ENCODE measurements at regions not wholly inside any gene's neighbourhood (a gene's known extent, or its start where the extent isn't known, plus 50 kb on each side); places are given as distances from the start of the nearest gene placed in this dataset.

- TF ChIP-seq, protein P1, sequence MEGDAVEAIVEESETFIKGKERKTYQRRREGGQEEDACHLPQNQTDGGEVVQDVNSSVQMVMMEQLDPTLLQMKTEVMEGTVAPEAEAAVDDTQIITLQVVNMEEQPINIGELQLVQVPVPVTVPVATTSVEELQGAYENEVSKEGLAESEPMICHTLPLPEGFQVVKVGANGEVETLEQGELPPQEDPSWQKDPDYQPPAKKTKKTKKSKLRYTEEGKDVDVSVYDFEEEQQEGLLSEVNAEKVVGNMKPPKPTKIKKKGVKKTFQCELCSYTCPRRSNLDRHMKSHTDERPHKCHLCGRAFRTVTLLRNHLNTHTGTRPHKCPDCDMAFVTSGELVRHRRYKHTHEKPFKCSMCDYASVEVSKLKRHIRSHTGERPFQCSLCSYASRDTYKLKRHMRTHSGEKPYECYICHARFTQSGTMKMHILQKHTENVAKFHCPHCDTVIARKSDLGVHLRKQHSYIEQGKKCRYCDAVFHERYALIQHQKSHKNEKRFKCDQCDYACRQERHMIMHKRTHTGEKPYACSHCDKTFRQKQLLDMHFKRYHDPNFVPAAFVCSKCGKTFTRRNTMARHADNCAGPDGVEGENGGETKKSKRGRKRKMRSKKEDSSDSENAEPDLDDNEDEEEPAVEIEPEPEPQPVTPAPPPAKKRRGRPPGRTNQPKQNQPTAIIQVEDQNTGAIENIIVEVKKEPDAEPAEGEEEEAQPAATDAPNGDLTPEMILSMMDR (IDR thresholded peaks at IDR 0.05; ENCODE audit: insufficient read depth, low read length), result no peak
- H3K4me3 ChIP-seq (ENCODE audit: low read depth, low read length), result no peak overlapping the region
- DNase-seq (ENCODE audit: low read depth), result no peak
Measured at GRCh38 chr6:167665698-167666330, 160.9 kb upstream of the AFDN start.

GRCh38 chr6:167666571-167667203 lies 160.0 kb upstream of the AFDN start:
- DNase-seq (ENCODE audit: low read depth), result no peak
- TF ChIP-seq, protein P1 (IDR thresholded peaks at IDR 0.05; ENCODE audit: insufficient read depth, low read length), result no peak
- no peak overlapping the region for H3K4me3 ChIP-seq (ENCODE audit: low read depth, low read length)

GRCh38 chr6:167667204-167668018 lies 159.3 kb upstream of the AFDN start:
- TF ChIP-seq, protein P1 (IDR thresholded peaks at IDR 0.05; ENCODE audit: insufficient read depth, low read length), result no peak
- no peak for DNase-seq (ENCODE audit: low read depth)

DNA sequence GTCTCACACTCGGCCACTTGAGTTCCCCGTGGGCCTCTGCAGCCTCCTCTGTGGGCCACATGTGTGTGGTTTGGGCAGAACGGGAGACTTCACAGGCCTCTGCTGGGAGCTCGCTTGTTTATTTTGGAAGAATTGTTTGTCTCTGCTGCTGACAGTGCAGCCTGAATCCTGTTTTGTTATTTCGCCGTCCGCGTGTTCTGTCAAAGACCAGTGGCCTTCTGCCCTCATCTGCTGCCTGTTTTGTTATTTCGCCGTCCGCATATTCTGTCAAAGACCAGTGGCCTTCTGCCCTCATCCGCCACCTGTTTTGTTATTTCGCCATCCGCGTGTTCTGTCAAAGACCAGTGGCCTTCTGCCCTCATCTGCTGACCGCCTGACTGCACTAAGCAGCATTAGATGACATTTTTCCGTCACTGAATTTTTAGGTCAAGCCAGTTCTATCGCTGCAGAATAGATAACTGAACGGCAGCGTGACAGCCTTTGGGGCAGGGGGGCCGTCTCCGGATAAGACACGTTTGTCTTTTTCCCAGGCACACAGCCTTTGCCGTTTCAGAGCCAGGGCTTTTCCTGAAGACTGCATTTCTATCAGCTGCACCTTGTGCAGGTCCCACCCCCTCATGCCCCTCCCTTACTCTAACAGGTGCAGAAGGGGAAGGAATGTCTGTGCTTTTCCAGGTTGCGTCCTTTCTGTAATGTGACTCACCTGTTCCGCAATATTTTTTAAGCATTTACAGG lies 158.5 kb upstream of the AFDN start:
- no peak overlapping the region for H3K4me3 ChIP-seq (ENCODE audit: low read depth, low read length)
- TF ChIP-seq, protein P1 (IDR thresholded peaks at IDR 0.05; ENCODE audit: insufficient read depth, low read length), result no peak
- no peak for DNase-seq (ENCODE audit: low read depth)

More at GRCh38 chr6:167667204-167668018, 159.3 kb upstream of the AFDN start:
- H3K4me3 ChIP-seq (ENCODE audit: low read depth, low read length), result no peak overlapping the region

DNA sequence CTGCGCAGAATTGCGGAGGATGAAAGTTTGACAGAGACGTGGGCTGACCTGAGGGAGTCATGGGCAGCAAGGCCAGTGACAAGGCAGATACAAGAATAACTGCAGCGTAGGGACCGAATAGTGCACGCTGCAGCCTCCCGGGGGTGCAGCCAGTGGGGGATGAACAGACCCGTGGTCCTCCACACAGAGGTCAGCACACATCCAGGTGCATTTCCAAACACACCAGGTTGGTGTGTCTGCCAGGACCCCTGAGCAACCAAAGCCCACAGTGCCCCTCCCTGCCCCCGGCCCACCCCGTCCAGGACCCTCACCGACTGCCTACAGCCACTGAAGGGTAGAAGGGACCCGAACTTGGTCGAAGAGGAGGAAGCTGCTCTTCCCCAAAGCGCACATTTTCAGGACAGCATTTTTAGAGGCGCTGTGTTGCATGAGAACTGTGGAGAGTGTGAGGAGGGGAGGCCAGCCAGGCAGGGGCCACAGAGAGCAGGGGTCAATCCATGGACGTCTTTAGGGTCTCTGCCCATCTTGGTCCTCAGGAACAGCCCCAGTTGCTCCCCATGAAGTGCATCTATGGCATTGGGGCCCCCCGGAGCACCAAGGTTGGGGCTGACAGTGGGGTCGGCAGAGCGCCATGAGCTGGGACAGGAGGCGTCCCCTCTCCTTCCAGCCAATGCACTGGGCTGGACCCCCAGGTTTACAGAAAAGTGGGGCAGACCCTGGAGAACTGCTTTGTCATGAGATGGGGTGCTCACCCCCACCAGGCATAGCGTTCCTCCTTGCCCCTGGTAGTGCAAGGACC lies 157.8 kb upstream of the AFDN start:
- TF ChIP-seq, protein P1 (IDR thresholded peaks at IDR 0.05; ENCODE audit: insufficient read depth, low read length), result no peak
- H3K4me3 ChIP-seq (ENCODE audit: low read depth, low read length), result no peak overlapping the region
- no peak for DNase-seq (ENCODE audit: low read depth)

- DNase-seq (ENCODE audit: low read depth), result no peak
- no peak overlapping the region for H3K4me3 ChIP-seq (ENCODE audit: low read depth, low read length)
- TF ChIP-seq, protein P1 (IDR thresholded peaks at IDR 0.05; ENCODE audit: insufficient read depth, low read length), result no peak
Measured at GRCh38 chr6:167669553-167669849, 157.2 kb upstream of the AFDN start.
